Suprapubic skin (tissue), 4 donors: ENCODE measurements at regions not wholly inside any gene's neighbourhood (a gene's known extent, or its start where the extent isn't known, plus 50 kb on each side); places are given as distances from the start of the nearest gene placed in this dataset.

ENCODE experiments used
- DNase-seq, 2 donors: peaks; one replicate each; pipeline ENCODE4 v3.0.0-alpha.2; 2019; ENCODE audit warnings: low spot score in 2 of 2
- H3K27ac ChIP-seq: fragments of 200-600 bp; sonication (generic); one replicate; pipeline ENCODE4 v1.5.1; 2019
- H3K27me3 ChIP-seq: fragments of 200-600 bp; sonication (generic); one replicate; pipeline ENCODE4 v1.5.1; 2019
- H3K36me3 ChIP-seq: fragments of 200-600 bp; sonication (generic); one replicate; pipeline ENCODE4 v1.5.1; 2019
- H3K4me1 ChIP-seq: fragments of 200-600 bp; sonication (generic); one replicate; pipeline ENCODE4 v1.5.1; 2019
- H3K4me3 ChIP-seq: fragments of 200-600 bp; sonication (generic); one replicate; pipeline ENCODE4 v1.5.1; 2019; ENCODE audit warnings: mild to moderate bottlenecking
- H3K9me3 ChIP-seq: fragments of 200-600 bp; sonication (generic); one replicate; pipeline ENCODE4 v1.5.1; 2019
- EP300 ChIP-seq: sonication (generic); formaldehyde crosslinking; IDR thresholded peaks from one replicate; pipeline ENCODE4 v1.6.1; 2017; ENCODE audit warnings: antibody characterized with exemption
- POLR2A ChIP-seq, 2 donors: fragments of 450-650 bp; IDR thresholded peaks; one replicate each; pipeline ENCODE4 v1.6.1; 2017; ENCODE audit warnings: antibody characterized with exemption in 2 of 2, mild to moderate bottlenecking in 2 of 2, moderate library complexity in 2 of 2
- POLR2AphosphoS5 ChIP-seq, 3 donors: sonication (generic); formaldehyde crosslinking; IDR thresholded peaks; one replicate each; pipeline ENCODE4 v1.6.1; 2017; ENCODE audit warnings: antibody characterized with exemption in 3 of 3
- WGBS: methylation state at CpG from one replicate; pipeline ENCODE4 v1.1.5; 2018; 5-methylcytosine and 5-hydroxymethylcytosine counted together
- TF ChIP-seq, protein P1 (sequence below), 2 donors: fragments of 200-600 bp in 1 of 2; fragments of 450-650 bp in 1 of 2; sonication (generic) in 1 of 2; IDR thresholded peaks; one replicate each; pipeline ENCODE4 v1.5.1; 2016 to 2019; ENCODE audit warnings: antibody characterized with exemption in 2 of 2, mild to moderate bottlenecking in 1 of 2, moderate library complexity in 1 of 2

DNA sequence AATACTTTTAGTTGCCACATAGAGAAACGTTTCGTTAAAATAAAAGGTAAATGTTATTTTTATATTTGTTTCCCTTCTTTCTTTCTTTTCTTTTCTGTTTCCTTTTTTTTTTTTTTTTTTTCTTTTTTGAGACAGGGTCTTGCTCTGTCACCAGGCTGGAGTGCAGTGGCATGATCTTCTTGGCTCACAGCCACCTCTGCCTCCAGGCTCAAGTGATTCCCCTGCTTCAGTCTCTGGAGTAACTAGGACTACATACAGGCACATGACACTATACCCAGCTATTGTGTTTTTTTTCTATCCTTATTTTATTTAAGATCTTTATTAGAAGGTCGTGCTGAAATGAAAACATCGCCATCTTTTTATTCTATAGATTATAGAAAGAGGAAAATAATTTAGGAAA lies 661.8 kb upstream of the MBL2 start:
- Histone ChIP-seq H3K4me3 (no peak overlapping the region), H3K4me1 (no peaks in the 10 kb centered on the region), H3K36me3 (no peaks in the 10 kb centered on the region), H3K27me3 (no peaks in the 10 kb centered on the region), H3K9me3 (no peaks in the 10 kb centered on the region), H3K27ac (no peak overlapping the region)
- 80% methylated on average over 4 of the region's 4 CpGs for WGBS
- no peak for DNase-seq
- TF ChIP-seq POLR2AphosphoS5 (IDR thresholded peaks at IDR 0.05) (no peak), POLR2A (IDR thresholded peaks at IDR 0.05) (no peak), EP300 (no peak)
- TF ChIP-seq, protein P1, sequence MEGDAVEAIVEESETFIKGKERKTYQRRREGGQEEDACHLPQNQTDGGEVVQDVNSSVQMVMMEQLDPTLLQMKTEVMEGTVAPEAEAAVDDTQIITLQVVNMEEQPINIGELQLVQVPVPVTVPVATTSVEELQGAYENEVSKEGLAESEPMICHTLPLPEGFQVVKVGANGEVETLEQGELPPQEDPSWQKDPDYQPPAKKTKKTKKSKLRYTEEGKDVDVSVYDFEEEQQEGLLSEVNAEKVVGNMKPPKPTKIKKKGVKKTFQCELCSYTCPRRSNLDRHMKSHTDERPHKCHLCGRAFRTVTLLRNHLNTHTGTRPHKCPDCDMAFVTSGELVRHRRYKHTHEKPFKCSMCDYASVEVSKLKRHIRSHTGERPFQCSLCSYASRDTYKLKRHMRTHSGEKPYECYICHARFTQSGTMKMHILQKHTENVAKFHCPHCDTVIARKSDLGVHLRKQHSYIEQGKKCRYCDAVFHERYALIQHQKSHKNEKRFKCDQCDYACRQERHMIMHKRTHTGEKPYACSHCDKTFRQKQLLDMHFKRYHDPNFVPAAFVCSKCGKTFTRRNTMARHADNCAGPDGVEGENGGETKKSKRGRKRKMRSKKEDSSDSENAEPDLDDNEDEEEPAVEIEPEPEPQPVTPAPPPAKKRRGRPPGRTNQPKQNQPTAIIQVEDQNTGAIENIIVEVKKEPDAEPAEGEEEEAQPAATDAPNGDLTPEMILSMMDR (IDR thresholded peaks at IDR 0.05), result no peak

DNA sequence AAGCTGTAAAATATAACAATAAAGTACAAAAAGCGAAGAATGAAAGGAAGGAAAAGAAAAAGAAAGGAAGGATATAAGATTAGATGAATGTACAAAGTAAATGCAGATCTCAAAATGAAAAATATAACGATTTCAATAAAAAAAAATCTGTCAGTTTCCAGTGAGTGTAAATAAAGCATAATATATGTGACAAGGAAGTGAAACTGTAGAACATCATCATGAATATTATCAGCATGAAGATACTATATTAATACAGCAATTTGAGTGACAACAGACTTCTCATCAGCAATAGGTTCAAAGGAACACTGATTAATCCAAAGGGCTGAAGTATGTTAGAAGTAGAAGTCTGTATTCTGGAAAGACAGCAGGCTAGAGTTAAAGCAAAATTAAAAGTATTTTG lies 659.5 kb upstream of the MBL2 start:
- TF ChIP-seq POLR2AphosphoS5 (IDR thresholded peaks at IDR 0.05) (no peak), EP300 (no peak), POLR2A (IDR thresholded peaks at IDR 0.05) (no peak)
- TF ChIP-seq, protein P1 (IDR thresholded peaks at IDR 0.05), result no peak
- Histone ChIP-seq H3K27me3 (no peaks in the 10 kb centered on the region), H3K9me3 (no peaks in the 10 kb centered on the region), H3K36me3 (no peaks in the 10 kb centered on the region), H3K4me1 (no peaks in the 10 kb centered on the region), H3K4me3 (no peak overlapping the region), H3K27ac (no peak overlapping the region)
- DNase-seq, result no peak
- WGBS, result 73% methylated on average over 2 of the region's 2 CpGs

DNA sequence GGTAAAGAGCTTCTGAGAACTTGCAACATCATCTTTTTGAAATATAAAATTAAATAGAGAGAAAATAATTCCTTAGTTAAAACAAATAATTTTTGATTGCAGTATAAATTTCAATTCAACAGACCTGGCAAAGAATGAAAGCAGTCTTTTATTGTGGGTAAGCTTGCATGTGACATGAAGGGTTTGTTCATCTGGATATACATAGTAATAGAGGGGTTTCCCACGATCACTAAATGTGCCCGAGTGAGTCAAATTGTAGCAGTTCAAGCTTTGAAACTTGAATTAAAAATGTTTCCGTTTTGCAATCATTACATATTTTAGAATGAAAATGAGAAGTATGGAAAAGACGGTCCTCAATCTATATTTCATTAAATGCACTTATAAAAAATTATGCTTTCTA lies 658.4 kb upstream of the MBL2 start:
- H3K27ac ChIP-seq, result no peak overlapping the region
- H3K4me1 ChIP-seq, result no peaks in the 10 kb centered on the region
- no peak for DNase-seq
- H3K36me3 ChIP-seq, result no peaks in the 10 kb centered on the region
- H3K4me3 ChIP-seq, result no peak overlapping the region
- no peaks in the 10 kb centered on the region for H3K27me3 ChIP-seq
- WGBS, result 49% methylated on average over 4 of the region's 4 CpGs
- TF ChIP-seq EP300, result no peak
- TF ChIP-seq, protein P1 (IDR thresholded peaks at IDR 0.05), result no peak
- no peaks in the 10 kb centered on the region for H3K9me3 ChIP-seq

DNA sequence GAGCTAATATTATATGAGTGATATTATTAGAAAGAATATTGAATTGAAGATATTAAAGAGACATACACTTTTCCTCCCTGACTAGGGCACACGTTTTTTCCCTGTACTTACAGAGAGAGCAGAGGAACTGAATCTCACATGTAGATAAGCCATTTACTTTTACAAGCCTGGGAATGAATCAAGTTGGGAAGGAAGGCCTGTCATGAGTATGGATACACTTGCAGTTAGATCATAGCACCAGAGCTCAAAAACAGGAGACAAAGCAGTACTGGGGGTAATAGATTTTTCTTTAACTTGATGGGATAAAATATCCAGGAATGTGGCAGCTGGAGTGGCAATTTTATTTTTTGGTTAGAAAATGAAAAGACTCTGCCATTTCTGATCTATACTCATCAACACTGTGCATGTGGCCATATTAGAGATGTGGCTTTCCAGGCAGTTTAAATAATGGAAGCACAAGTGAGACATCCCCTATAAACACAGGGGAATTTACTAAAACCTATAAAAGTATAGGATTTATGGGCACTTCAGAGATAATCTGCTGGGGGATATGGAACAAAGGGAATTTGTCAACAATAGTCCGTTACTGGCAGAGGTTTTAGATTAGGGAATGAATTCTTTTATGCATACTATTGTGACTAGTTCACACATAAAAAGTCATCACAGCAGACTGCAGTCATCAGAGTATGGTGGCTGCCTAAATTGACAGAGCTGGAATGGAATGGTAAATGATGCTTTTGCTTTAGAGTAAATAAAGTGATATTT lies 657.7 kb upstream of the MBL2 start:
- no peak overlapping the region for H3K27ac ChIP-seq
- H3K36me3 ChIP-seq, result no peaks in the 10 kb centered on the region
- 39% methylated on average over 2 of the region's 2 CpGs for WGBS
- TF ChIP-seq POLR2AphosphoS5 (IDR thresholded peaks at IDR 0.05) (no peak), POLR2A (IDR thresholded peaks at IDR 0.05) (no peak), EP300 (no peak)
- no peaks in the 10 kb centered on the region for H3K9me3 ChIP-seq
- DNase-seq, result no peak
- H3K4me3 ChIP-seq, result no peak overlapping the region
- no peaks in the 10 kb centered on the region for H3K27me3 ChIP-seq
- no peaks in the 10 kb centered on the region for H3K4me1 ChIP-seq

DNA sequence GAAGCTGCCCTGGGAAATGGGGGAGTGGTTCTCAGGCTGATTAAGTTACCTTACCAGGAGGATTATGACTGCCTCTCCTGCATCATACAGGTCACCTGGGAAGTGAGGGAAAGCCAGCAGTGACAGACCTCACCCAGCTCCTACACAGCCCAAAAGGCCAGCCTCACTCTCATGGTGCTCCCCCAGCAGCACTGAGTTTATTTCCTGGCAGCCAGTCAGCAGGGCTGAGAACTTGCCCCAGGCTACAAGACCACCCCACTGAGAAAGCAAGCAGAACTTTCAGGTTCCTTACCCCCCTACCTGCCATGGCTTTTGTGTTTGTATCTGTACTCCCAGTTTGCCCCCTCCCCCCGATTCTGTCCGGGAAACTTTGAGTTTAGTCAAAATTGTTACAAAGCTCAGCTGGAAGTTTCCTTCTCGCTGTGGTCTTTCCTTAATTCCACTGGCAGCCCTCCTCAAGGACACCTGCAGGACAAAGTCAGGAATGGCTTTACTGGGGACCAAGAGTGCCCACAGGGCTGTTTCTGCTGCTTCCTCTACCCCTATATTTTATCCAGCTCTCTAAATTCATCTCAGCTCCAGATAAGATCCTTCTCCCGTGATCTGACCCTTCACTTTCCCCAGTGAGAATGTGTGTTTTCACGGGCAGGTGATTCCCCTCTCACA lies 649.8 kb upstream of the MBL2 start:
- Histone ChIP-seq H3K27me3 (no peaks in the 10 kb centered on the region), H3K4me1 (no peaks in the 10 kb centered on the region), H3K27ac (no peak overlapping the region), H3K36me3 (no peaks in the 10 kb centered on the region), H3K9me3 (no peaks in the 10 kb centered on the region), H3K4me3 (no peak overlapping the region)
- DNase-seq, result no peak
- WGBS, result 77% methylated on average over 5 of the region's 5 CpGs
- TF ChIP-seq POLR2AphosphoS5 (IDR thresholded peaks at IDR 0.05), result no peak
- TF ChIP-seq, protein P1 (IDR thresholded peaks at IDR 0.05), result no peak
- no peak for TF ChIP-seq POLR2A (IDR thresholded peaks at IDR 0.05)
- TF ChIP-seq EP300, result no peak
